GM20000 (cell line): ENCODE measurements at regions not wholly inside any gene's neighbourhood (a gene's known extent, or its start where the extent isn't known, plus 50 kb on each side); places are given as distances from the start of the nearest gene placed in this dataset.

Experiments used
- DNase-seq: peaks from one replicate; pipeline ENCODE4 v3.0.0; 2012; ENCODE audit warnings: low spot score
- TF ChIP-seq, protein P1 (sequence below): IDR thresholded peaks from 2 replicates; pipeline ENCODE4 v1.5.1; 2012; ENCODE audit warnings: mild to moderate bottlenecking, control low read depth; ENCODE audit errors: extremely low read depth, missing control alignments

DNA sequence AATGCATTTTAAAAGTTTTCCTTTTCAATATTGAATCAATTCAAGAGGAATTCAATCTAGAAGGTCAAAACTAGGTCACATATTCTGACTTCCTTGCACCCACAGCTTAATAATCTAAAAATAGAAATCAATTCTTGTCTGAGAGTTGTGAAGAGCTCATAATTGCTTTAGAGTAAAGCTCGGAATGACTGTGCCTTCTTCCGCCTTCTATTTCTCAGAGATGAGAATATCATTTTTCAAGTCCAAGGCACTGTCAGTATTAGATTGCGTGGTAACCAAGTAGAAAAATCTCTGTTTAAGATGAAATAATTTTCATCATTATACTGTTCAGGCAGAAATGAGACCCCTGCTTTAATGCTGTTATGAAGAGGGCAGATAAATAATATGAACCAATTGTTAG is 272.2 kb upstream of the NFE2L3 start:
- TF ChIP-seq, protein P1, sequence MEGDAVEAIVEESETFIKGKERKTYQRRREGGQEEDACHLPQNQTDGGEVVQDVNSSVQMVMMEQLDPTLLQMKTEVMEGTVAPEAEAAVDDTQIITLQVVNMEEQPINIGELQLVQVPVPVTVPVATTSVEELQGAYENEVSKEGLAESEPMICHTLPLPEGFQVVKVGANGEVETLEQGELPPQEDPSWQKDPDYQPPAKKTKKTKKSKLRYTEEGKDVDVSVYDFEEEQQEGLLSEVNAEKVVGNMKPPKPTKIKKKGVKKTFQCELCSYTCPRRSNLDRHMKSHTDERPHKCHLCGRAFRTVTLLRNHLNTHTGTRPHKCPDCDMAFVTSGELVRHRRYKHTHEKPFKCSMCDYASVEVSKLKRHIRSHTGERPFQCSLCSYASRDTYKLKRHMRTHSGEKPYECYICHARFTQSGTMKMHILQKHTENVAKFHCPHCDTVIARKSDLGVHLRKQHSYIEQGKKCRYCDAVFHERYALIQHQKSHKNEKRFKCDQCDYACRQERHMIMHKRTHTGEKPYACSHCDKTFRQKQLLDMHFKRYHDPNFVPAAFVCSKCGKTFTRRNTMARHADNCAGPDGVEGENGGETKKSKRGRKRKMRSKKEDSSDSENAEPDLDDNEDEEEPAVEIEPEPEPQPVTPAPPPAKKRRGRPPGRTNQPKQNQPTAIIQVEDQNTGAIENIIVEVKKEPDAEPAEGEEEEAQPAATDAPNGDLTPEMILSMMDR = no peak
- DNase-seq = no peak

DNA sequence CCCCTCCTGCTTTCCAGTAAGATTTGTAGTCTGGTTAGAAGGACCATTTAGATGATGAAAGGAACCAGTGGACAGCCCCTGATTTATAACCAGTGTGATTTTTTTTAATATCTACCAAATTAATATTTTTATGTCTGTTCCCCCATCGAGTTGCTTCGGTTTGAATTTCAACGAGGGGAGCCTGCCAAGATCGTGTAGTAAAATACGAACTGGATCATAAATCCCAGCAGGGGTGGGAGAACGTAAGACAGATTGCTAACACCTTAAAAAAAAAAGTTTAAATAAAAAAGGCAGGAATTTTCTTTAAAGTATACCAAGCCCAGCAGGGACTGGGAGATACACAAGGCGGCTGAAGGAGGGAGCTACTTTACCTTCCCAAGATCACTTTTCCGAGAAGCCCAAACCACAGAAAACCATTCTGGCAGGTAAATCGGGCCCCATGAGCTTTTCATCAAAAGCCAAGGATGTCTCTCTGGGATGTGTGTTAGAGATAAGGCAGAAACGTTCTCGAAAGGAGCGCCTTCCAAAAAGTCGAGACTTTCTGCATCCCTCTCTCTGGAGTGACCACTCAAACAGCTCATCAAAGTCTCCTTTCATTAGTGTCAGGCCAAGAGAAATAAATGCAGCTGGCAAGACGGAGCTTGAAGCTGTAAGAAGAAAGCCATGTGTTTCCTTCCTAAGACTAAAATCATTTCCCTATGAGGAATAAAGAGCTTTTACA is 270.5 kb upstream of the NFE2L3 start:
- no peak for DNase-seq
- TF ChIP-seq, protein P1 = no peak

DNA sequence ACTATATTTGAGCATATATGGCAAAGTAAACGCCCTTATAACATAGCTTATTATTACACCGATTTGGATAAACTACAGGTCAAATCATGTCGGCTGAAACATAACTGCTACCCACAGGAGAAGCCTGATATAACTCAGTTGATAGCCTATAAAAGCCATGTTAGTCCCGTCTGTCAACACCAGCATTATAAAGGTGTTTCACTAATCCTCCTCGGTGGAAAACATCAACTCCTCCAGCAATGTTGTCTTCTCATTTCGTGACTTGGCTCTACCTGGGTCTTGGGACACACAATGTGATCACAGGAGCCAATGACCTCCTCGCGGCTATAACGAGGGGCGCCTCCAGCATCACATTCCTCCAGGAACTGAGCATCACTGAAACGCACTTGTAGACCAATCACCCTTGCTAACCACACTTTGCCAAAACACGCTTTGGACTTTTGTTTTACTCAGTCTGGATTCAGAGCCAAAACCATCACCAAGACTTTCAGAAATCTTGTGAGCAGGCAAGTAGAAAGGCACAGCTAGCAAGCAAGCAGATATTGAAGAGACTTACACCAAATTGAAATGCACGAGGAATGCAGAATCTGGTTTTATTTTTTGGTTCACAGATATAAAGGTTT is 269.7 kb upstream of the NFE2L3 start:
- no peak for DNase-seq
- TF ChIP-seq, protein P1 = no peak

DNA sequence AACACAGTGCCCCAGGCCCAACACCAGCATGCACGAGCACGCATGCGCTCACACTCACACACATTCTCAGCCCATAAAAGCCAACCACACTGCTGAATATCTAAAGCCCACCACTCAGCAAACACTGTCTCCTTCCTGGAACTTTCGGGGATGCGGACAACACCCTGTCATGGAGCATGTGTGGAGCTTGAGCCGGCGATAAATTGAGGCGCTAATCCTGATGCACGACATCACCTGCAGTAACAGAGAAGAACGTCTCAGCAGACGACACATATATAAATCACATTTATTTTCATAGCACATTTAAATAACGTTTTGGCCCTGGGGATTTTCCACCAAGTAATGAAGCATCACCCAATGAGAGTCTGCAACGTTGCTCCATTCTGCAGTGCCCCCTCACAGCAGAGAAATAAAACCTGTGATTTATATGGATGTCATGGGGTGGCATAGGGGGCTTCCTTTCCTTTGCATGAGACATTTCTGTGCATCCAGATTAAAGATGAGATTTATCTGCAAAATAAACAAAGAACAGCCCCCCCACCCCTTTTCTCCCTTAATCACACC is 267.7 kb upstream of the NFE2L3 start:
- no peak for DNase-seq
- TF ChIP-seq, protein P1 = no peak

DNA sequence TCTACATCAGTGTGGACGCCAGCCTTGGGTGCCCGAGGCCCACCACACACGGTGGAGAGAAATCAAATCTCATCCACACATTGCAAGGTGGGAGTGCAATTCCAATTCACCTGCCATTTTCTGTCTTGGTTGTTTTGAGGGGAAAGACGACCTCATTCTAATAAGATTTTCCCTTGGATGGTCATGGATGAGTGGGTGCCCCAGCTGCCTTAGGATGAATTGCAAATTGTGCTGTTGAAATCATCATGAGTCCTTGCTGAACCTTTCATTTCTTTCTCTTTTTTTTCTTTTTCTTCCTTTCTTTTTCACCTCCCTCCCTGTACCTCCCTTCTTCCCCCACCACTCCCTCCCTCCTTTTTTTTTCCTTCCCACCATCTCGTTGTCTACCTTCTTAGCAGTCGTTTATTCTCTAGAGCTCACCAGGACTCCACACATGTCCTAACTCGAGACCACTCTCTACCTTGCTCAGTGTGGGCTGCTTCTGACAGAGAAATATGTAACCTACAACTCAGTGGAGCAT is 266.9 kb upstream of the NFE2L3 start:
- TF ChIP-seq, protein P1 = no peak
- no peak for DNase-seq

DNA sequence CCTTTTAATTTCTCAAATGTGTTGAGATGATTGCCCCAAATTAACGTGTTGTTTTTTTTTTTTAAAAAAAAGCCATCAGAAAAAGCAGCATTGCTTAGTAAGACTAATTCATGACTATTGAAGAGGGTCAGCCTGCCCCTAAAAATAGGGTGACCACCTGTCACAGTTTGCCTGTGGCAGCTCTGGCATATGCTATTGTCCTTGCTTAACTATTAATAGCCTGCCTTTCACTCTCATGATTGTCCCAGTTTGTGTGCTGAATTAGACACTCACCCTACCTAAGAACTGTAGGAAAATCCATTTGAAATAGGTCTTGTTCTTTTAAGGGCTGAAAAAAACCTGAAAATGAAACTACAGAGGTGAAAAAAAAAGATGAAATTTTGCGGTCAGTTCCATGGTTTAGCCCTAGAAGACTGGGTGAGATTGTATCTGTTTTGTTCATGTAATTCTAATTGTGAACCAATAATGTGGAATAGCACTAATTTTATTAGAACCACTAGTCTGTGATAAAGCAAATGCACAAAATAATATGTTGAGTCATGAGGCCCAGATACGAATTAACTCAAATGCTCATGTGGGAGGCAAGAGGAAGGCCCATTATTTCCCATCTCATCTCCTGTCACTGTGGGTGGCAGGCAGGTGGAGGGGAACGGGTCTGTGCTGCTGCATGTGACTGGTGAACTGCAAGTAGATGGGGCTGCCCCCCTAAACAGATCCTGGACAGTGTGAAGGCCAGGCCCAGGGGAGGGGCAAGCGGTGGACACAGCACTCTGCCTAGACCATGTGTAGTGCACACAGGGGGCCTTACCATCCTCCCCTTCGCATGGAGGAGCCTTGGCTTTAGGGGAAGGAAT is 265.4 kb upstream of the NFE2L3 start:
- TF ChIP-seq, protein P1 = no peak
- DNase-seq = no peak
